Adrenal gland (tissue), 9 donors: ENCODE measurements at regions not wholly inside any gene's neighbourhood (a gene's known extent, or its start where the extent isn't known, plus 50 kb on each side); places are given as distances from the start of the nearest gene placed in this dataset.

ENCODE experiments used
- DNase-seq, 7 donors: peaks; one replicate each; pipeline ENCODE4 v3.0.0-alpha.2; 2019 to 2020
- H3K27ac ChIP-seq, 5 donors: fragments of 200-600 bp; sonication (generic) in 4 of 5; 1 replicate in 3 of 5; 2 replicates in 2 of 5; pipeline versions ENCODE4 v1.5.1 to v1.8.0; 2016 to 2020; ENCODE audit warnings: mild to moderate bottlenecking in 1 of 5
- H3K27me3 ChIP-seq: fragments of 200-600 bp; 2 replicates; pipeline ENCODE4 v1.8.0; 2021
- H3K36me3 ChIP-seq, 2 donors: fragments of 200-600 bp; replicated peaks in 1 of 2; 1 replicate in 1 of 2; 2 replicates in 1 of 2; pipeline versions ENCODE4 v1.5.1 to v1.8.0; 2018 to 2022
- H3K4me1 ChIP-seq, 2 donors: fragments of 200-600 bp; replicated peaks in 1 of 2; 1 replicate in 1 of 2; 2 replicates in 1 of 2; pipeline versions ENCODE4 v1.5.1 to v1.8.0; 2018 to 2021
- H3K4me3 ChIP-seq, 4 donors: fragments of 200-600 bp; sonication (generic) in 3 of 4; one replicate each; pipeline ENCODE4 v1.5.1; 2016 to 2018
- H3K9me3 ChIP-seq, 3 donors: fragments of 200-600 bp; sonication (generic) in 1 of 3; replicated peaks in 1 of 3; 1 replicate in 2 of 3; 2 replicates in 1 of 3; pipeline versions ENCODE4 v1.5.1 to v1.8.0; 2016 to 2021
- POLR2A ChIP-seq, 2 donors: fragments of 450-650 bp; IDR thresholded peaks; one replicate each; pipeline ENCODE4 v1.6.1; 2017; ENCODE audit warnings: antibody characterized with exemption in 2 of 2, mild to moderate bottlenecking in 2 of 2, moderate library complexity in 1 of 2
- WGBS, 4 donors: extraction: QIAGEN DNeasy Blood & Tissue Kit in 2 of 4; methylation state at CpG; one replicate each; pipeline versions ENCODE4 v1.1.5 to v1.1.7; 2013 to 2017; 5-methylcytosine and 5-hydroxymethylcytosine counted together
- intact Hi-C, 2 donors: fragments of 100-400 bp; cut with DNase I; formaldehyde crosslinking; loops; one replicate each; pipeline versions ENCODE4 v1.14.1 to v1.15.0; 2022 to 2023
- TF ChIP-seq, protein P1 (sequence below), 6 experiments: fragments of 450-650 bp in 4 of 6; fragments of 200-600 bp in 2 of 6; sonication (generic) in 1 of 6; IDR thresholded peaks; 1 replicate in 5 of 6; 2 replicates in 1 of 6; pipeline versions ENCODE4 v1.5.1 to v1.8.0; 2016 to 2021; ENCODE audit warnings: antibody characterized with exemption in 6 of 6, mild to moderate bottlenecking in 2 of 6, moderate library complexity in 1 of 6
- donor health status: healthy with polysubstance abuse.
- donor health status: Bipolar disorder and iron deficiency.
- donor health status: DM: yes; HTN: yes; CAD: no.
- donor health status: DM: no; HTN: no; CAD: no.
- donor health status: DM: no; HTN: no; CAD: no.

DNA sequence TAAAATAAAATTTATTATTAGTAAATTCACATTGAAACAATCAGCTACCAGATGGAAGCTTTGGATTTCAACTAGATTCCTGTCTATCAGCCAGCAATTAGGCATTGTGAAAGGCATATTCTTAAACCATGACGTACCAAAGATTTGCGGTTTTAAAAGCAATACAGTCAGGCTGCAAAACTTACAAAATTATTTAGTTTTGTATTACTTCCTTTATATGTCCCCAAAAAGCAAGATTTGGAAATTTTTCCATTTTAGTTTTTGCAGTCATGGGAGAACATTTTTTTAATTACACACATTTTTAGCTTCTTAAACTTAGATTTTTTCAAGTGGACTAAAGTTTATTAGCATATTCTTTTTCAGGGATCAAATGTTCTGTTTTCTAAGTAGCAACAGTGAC lies 225.0 kb upstream of the KITLG start:
- DNase-seq, result no peak
- H3K27ac ChIP-seq, result no peak overlapping the region
- H3K27me3 ChIP-seq, result no peaks in the 10 kb centered on the region
- no peaks in the 10 kb centered on the region for H3K9me3 ChIP-seq
- 87 to 97% (median 95%) methylated on average over 2 of the region's 2 CpGs for WGBS, 4 donors
- intact Hi-C loops, result no loop called here
- no peak overlapping the region for H3K4me3 ChIP-seq
- no peak for TF ChIP-seq POLR2A (IDR thresholded peaks at IDR 0.05)
- TF ChIP-seq, protein P1, sequence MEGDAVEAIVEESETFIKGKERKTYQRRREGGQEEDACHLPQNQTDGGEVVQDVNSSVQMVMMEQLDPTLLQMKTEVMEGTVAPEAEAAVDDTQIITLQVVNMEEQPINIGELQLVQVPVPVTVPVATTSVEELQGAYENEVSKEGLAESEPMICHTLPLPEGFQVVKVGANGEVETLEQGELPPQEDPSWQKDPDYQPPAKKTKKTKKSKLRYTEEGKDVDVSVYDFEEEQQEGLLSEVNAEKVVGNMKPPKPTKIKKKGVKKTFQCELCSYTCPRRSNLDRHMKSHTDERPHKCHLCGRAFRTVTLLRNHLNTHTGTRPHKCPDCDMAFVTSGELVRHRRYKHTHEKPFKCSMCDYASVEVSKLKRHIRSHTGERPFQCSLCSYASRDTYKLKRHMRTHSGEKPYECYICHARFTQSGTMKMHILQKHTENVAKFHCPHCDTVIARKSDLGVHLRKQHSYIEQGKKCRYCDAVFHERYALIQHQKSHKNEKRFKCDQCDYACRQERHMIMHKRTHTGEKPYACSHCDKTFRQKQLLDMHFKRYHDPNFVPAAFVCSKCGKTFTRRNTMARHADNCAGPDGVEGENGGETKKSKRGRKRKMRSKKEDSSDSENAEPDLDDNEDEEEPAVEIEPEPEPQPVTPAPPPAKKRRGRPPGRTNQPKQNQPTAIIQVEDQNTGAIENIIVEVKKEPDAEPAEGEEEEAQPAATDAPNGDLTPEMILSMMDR (IDR thresholded peaks at IDR 0.05), result no peak
- no peaks in the 10 kb centered on the region for H3K36me3 ChIP-seq
- H3K4me1 ChIP-seq, result no peaks in the 10 kb centered on the region

DNA sequence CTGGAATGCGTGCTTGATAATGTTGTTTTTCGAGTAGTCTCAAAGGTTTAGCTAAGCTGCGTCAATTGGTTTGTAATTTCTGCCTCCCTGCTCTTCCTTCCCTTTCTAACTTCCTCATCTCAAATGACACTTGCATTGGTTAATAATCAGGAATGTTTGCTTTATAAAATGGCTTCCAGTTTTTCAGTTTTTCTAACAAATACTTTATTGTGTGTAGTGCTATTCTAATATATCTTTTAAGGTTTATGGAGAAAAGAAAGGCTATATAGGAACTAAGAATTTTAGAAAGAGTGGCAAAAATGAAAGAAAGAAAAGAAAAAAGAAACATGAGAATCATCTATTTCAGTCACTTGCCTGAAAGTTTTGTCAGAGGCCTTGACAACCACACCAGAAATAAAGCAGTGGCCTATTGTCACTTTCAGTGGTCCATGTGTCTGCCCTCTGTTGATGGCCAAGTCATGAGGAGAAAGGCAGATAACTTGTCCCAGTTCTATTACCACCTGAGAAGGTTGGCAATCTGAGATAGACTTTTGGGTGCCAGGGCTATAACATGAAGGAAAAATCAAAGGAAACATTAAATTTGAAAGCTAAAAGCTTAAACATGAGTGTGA lies 221.9 kb upstream of the KITLG start:
- intact Hi-C loops, result no loop called here

DNA sequence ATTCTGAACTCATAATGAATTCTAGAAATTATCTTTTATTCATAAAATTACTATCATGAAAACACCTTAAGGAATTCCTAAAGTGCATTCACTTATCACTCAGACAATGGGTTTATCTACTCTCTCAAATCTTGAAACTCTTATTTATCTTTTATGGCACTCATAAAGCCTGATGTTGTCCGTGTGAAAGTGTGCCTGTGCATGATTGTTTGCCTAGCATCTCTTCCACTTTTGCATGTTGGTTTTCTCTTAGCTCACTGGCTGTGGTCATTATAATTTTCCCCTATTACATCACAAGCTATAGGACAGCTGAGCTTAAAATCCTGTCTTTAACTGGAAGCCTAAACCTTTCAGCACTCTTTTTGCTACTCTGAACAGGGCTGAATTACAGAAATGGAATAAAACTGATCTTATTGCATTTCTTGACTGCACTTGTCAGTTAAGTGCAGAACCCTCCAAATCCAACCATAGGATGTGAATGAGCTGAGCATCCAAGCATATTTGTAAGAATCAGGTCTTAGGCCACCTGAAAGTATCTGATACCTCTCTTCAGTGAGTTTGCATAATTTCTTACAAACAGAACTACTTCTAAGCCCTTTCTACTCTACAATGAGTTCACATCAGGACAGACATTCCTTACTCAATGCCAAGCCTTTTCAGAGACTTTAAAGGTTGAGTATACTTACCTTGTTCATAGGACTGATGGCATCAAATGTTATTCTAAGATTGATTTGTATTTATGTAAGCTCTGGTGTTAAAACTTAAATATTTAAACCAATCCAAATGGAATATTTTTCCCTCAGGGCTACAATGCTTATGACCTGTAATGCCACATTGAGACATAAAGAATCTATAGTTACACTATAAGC lies 221.2 kb upstream of the KITLG start:
- no peak overlapping the region for H3K27ac ChIP-seq
- no peaks in the 10 kb centered on the region for H3K9me3 ChIP-seq
- H3K27me3 ChIP-seq, result no peaks in the 10 kb centered on the region
- WGBS, 4 donors, result 67 to 87% (median 79%) methylated on average over 1 of the region's 1 CpG
- H3K36me3 ChIP-seq, result no peaks in the 10 kb centered on the region
- TF ChIP-seq, protein P1 (IDR thresholded peaks at IDR 0.05), result no peak
- TF ChIP-seq POLR2A (IDR thresholded peaks at IDR 0.05), result no peak
- no peak overlapping the region for H3K4me3 ChIP-seq
- intact Hi-C loops, result no loop called here
- DNase-seq, result no peak
- H3K4me1 ChIP-seq, result no peaks in the 10 kb centered on the region

More for the DNA sequence above, 221.9 kb upstream of the KITLG start:
- no peak overlapping the region for H3K27ac ChIP-seq
- H3K36me3 ChIP-seq, result no peaks in the 10 kb centered on the region
- no peak for TF ChIP-seq POLR2A (IDR thresholded peaks at IDR 0.05)
- TF ChIP-seq, protein P1 (IDR thresholded peaks at IDR 0.05), result no peak
- WGBS, 4 donors, result 62 to 66% (median 65%) methylated on average over 3 of the region's 3 CpGs
- H3K27me3 ChIP-seq, result no peaks in the 10 kb centered on the region
- no peaks in the 10 kb centered on the region for H3K9me3 ChIP-seq
- DNase-seq, result no peak
- no peak overlapping the region for H3K4me3 ChIP-seq
- no peaks in the 10 kb centered on the region for H3K4me1 ChIP-seq

DNA sequence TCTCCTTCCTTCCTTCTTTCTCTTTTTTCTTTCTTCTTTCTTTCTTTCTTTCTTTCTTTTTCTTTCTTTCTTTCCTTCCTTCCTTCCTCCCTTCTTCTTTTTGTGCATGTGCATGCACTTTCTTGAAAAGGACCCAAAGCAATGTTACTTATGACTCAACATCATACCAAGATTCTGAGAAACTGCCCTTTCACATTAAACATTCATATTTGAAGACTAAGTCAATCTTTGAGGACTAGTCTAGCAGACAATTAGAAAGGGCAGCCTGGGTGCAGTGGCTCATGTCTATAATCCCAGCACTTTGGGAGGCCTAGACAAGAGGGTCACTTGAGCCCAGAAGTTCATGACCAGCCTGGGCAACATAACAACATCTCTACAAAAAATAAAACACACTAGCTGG lies 212.8 kb upstream of the KITLG start:
- intact Hi-C loops, result no loop called here
- Histone ChIP-seq H3K27me3 (no peaks in the 10 kb centered on the region), H3K4me1 (no peaks in the 10 kb centered on the region), H3K27ac (no peak overlapping the region), H3K36me3 (no peaks in the 10 kb centered on the region), H3K9me3 (no peaks in the 10 kb centered on the region), H3K4me3 (no peak overlapping the region)
- DNase-seq, result no peak
- TF ChIP-seq, protein P1 (IDR thresholded peaks at IDR 0.05), result no peak
- no peak for TF ChIP-seq POLR2A (IDR thresholded peaks at IDR 0.05)
